Tibial nerve (tissue), 3 donors: ENCODE measurements at regions not wholly inside any gene's neighbourhood (a gene's known extent, or its start where the extent isn't known, plus 50 kb on each side); places are given as distances from the start of the nearest gene placed in this dataset.

Experiments
- POLR2A ChIP-seq, 2 donors: fragments of 450-650 bp; IDR thresholded peaks; one replicate each; pipeline ENCODE4 v1.6.1; 2017; ENCODE audit warnings: antibody characterized with exemption in 2 of 2, mild to moderate bottlenecking in 2 of 2, moderate library complexity in 2 of 2
- TF ChIP-seq, protein P1 (sequence below), 5 experiments: fragments of 200-600 bp in 3 of 5; fragments of 450-650 bp in 2 of 5; sonication (generic) in 3 of 5; IDR thresholded peaks; one replicate each; pipeline ENCODE4 v1.5.1; 2016 to 2019; ENCODE audit warnings: antibody characterized with exemption in 5 of 5, mild to moderate bottlenecking in 3 of 5, moderate library complexity in 2 of 5

DNA sequence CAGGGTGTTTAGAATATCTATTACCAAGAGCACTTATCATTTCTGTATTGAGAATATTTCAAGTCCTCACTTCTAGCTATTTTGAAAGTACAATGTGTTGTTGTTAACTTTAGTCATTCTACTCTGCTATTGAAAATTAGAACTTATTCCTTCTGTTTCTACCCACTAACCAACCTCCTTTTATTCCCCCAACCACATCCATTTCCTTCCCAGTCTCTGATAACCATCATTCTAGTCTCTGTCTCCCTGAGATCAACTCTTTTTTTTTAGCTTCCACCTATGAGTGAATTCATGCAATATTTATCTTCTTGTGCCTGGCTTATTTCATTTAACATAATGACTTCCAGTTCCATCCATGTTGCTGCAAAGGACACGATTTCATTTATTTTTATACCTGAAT lies 290.6 kb upstream of the OR4E1 start:
- TF ChIP-seq, protein P1, sequence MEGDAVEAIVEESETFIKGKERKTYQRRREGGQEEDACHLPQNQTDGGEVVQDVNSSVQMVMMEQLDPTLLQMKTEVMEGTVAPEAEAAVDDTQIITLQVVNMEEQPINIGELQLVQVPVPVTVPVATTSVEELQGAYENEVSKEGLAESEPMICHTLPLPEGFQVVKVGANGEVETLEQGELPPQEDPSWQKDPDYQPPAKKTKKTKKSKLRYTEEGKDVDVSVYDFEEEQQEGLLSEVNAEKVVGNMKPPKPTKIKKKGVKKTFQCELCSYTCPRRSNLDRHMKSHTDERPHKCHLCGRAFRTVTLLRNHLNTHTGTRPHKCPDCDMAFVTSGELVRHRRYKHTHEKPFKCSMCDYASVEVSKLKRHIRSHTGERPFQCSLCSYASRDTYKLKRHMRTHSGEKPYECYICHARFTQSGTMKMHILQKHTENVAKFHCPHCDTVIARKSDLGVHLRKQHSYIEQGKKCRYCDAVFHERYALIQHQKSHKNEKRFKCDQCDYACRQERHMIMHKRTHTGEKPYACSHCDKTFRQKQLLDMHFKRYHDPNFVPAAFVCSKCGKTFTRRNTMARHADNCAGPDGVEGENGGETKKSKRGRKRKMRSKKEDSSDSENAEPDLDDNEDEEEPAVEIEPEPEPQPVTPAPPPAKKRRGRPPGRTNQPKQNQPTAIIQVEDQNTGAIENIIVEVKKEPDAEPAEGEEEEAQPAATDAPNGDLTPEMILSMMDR (IDR thresholded peaks at IDR 0.05), result no peak
- TF ChIP-seq POLR2A (IDR thresholded peaks at IDR 0.05), result no peak
